NT2/D1 (cell line): ENCODE measurements at regions not wholly inside any gene's neighbourhood (a gene's known extent, or its start where the extent isn't known, plus 50 kb on each side); places are given as distances from the start of the nearest gene placed in this dataset.

Experiments
- DNase-seq: peaks from one replicate; pipeline ENCODE4 v3.0.0-alpha.2; 2011; ENCODE audit warnings: low read depth, low spot score
- H3K27me3 ChIP-seq: 2 replicates; pipeline ENCODE4 v1.6.0; 2011; ENCODE audit warnings: mild to moderate bottlenecking; ENCODE audit not compliant: insufficient read length, insufficient read depth
- H3K36me3 ChIP-seq: 2 replicates; pipeline ENCODE4 v1.6.1; 2011; ENCODE audit warnings: mild to moderate bottlenecking, low read length, mixed read lengths; ENCODE audit not compliant: insufficient read depth, insufficient read length
- H3K4me1 ChIP-seq: 2 replicates; pipeline ENCODE4 v1.5.1; 2011; ENCODE audit not compliant: insufficient read depth, insufficient read length
- H3K4me3 ChIP-seq: 2 replicates; pipeline ENCODE4 v1.5.1; 2011; ENCODE audit warnings: low read depth; ENCODE audit not compliant: insufficient read length
- H3K9ac ChIP-seq: 2 replicates; pipeline ENCODE4 v1.6.0; 2011; ENCODE audit warnings: low read depth; ENCODE audit not compliant: insufficient read length
- H3K9me3 ChIP-seq: 2 replicates; pipeline ENCODE4 v1.5.1; 2011; ENCODE audit warnings: mild to moderate bottlenecking, low read length; ENCODE audit not compliant: insufficient read depth
- SUZ12 ChIP-seq: IDR thresholded peaks from 2 replicates; pipeline ENCODE4 v1.6.1; 2011; ENCODE audit not compliant: insufficient read length, insufficient read depth; ENCODE audit errors: extremely low read depth
- YY1 ChIP-seq: IDR thresholded peaks from 2 replicates; pipeline ENCODE4 v1.6.1; 2011; ENCODE audit not compliant: insufficient read length, insufficient read depth
- ZNF274 ChIP-seq: IDR thresholded peaks from 2 replicates; pipeline ENCODE4 v1.6.1; 2011; ENCODE audit warnings: mild to moderate bottlenecking, low read depth, low read length

GRCh38 chr1:114298008-114298407, 144.3 kb upstream of the SYT6 start:
- H3K9me3 ChIP-seq, result peaks cover 9% of the 10 kb centered on the region; the same call in 1 of the 2 replicates
- TF ChIP-seq YY1 (no peak), ZNF274 (no peak), SUZ12 (no peak)
- no peaks in the 10 kb centered on the region for H3K27me3 ChIP-seq
- H3K4me1 ChIP-seq, result no peaks in the 10 kb centered on the region
- no peak overlapping the region for H3K9ac ChIP-seq
- H3K36me3 ChIP-seq, result no peaks in the 10 kb centered on the region
- no peak for DNase-seq
- H3K4me3 ChIP-seq, result no peak overlapping the region

DNA sequence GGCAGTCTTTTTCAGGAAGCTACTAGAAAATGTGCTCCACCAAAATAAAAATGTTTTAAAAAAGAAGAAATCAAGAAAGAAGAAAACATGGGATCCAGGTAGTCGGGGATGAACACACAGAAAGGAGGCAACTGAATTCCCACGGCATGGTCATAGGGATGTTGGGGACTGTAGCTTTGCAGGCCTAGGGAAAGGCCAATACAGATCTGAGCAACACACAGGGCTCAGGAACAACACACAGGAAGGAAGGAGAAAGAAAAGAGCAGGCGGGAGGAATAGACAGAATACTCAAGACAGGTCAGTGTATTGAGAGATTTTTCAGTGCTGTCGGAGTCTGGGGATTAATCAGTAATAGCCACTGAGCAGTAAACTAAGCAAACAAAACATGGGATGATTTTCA, 142.7 kb upstream of the SYT6 start:
- no peak for DNase-seq
- Histone ChIP-seq H3K9ac (no peak overlapping the region), H3K4me1 (no peaks in the 10 kb centered on the region), H3K27me3 (no peaks in the 10 kb centered on the region), H3K4me3 (no peak overlapping the region), H3K36me3 (no peaks in the 10 kb centered on the region), H3K9me3 (no peaks in the 10 kb centered on the region)
- no peak for TF ChIP-seq YY1
- no peak for TF ChIP-seq ZNF274
- no peak for TF ChIP-seq SUZ12

DNA sequence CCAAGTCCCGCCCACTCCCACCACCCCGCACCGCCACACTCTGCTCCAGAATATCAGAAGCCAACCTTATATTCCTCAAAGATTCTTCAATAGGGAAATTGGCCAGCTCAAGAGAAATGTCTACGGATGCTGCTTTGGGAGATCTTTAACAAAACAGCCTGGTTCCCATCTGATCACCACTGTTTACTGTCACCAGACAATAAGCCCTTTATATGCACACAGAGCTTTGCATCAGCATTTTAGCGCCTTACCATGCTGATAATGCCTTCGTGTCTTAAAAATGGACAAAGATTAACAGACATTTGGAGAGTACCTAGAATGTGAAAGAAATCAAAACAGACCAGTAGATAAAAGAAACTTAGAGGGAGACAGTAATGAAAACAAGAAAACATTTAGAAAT, 141.7 kb upstream of the SYT6 start:
- no peaks in the 10 kb centered on the region for H3K4me1 ChIP-seq
- no peaks in the 10 kb centered on the region for H3K27me3 ChIP-seq
- H3K36me3 ChIP-seq, result no peaks in the 10 kb centered on the region
- H3K9ac ChIP-seq, result no peak overlapping the region
- no peaks in the 10 kb centered on the region for H3K9me3 ChIP-seq
- TF ChIP-seq ZNF274, result no peak
- H3K4me3 ChIP-seq, result no peak overlapping the region
- no peak for DNase-seq

DNA sequence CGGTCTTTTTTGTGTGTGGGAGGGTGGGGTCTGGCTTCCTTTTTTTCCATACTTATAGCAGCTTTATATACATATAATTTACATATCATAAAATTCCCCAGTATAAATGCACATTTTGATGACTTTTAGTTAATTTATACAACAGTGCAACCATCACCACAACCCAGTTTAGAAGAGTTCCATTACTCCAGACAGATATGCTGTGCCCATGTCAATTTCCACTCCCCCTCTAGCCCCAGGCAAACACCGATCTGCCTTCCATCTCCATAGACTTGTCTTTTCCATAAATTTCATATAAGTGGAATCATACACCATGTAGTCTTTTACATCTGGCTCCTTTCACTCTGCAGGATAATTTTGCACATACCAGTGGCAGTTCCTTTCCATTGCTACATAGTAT, 139.2 kb upstream of the SYT6 start:
- no peak overlapping the region for H3K9ac ChIP-seq
- no peak overlapping the region for H3K4me3 ChIP-seq
- H3K36me3 ChIP-seq, result no peaks in the 10 kb centered on the region
- DNase-seq, result no peak
- no peaks in the 10 kb centered on the region for H3K9me3 ChIP-seq
- TF ChIP-seq SUZ12, result no peak
- TF ChIP-seq YY1, result no peak
- no peak for TF ChIP-seq ZNF274
- H3K27me3 ChIP-seq, result no peaks in the 10 kb centered on the region
- no peaks in the 10 kb centered on the region for H3K4me1 ChIP-seq

DNA sequence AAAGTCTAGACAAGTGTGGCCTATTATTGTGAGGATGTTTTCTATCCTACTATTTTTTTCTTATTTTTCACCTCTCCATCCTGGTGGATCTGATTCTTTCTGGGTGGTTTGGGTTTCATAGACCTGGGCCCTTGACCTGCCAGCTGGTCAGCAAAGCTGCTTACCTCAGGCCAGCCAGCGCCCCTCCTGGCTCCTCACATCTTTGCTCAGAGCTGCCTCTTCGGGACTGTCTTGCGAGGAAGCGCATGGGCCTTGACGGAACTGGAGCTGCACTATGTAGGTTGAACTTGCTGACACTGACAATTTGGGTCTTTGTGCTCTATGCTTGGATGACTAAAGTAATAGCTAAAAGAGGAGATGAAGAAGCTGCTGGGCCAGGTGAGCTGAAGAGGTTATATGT, 138.5 kb upstream of the SYT6 start:
- H3K4me1 ChIP-seq, result no peaks in the 10 kb centered on the region
- no peak overlapping the region for H3K9ac ChIP-seq
- DNase-seq, result no peak
- TF ChIP-seq YY1 (no peak), SUZ12 (no peak), ZNF274 (no peak)
- no peaks in the 10 kb centered on the region for H3K36me3 ChIP-seq
- H3K9me3 ChIP-seq, result no peaks in the 10 kb centered on the region
- no peak overlapping the region for H3K4me3 ChIP-seq
- no peaks in the 10 kb centered on the region for H3K27me3 ChIP-seq

DNA sequence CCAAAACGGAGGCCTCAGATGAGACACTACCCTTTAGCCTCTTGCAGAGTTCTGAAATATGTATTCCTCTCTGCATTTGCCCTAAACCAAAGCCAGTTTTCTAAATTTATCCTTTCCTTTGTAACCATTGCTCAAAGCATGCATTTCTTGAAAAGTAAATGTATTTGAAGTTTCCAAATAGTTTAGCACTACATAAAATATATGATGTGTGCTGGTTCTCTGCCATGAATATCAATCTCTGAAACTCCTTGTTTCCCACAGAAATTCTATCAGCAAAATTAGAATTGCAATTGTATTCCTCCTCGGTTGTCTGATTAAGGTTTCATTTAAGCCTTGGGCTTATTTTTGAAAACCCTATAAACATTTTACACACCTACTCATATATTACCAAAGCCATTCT, 137.1 kb upstream of the SYT6 start:
- Histone ChIP-seq H3K27me3 (no peaks in the 10 kb centered on the region), H3K4me3 (no peak overlapping the region), H3K9ac (no peak overlapping the region), H3K9me3 (no peaks in the 10 kb centered on the region), H3K36me3 (no peaks in the 10 kb centered on the region), H3K4me1 (peaks cover 2% of the 10 kb centered on the region)
- DNase-seq, result no peak
- no peak for TF ChIP-seq ZNF274

DNA sequence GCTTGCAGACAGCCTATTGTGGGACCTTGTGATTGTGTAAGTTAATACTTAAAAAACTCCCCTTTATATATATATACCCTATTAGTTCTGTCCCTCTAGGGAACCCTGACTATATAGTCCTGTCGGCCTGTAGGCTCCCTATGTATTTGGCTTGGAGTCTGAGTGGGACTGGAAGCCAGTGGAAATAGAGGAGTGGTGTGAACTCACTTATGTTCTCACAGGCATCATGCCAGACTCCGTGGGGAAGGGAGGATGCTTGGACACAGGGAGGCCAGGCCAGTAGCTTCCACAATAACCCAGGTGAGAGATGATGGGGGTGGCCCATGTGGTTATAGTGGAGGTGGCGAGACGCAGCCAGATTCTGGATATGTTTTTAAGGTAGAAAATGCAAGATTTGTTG, 136.7 kb upstream of the SYT6 start:
- no peaks in the 10 kb centered on the region for H3K27me3 ChIP-seq
- TF ChIP-seq SUZ12 (no peak), YY1 (no peak), ZNF274 (no peak)
- no peak overlapping the region for H3K9ac ChIP-seq
- H3K4me3 ChIP-seq, result no peak overlapping the region
- DNase-seq, result no peak
- H3K9me3 ChIP-seq, result no peaks in the 10 kb centered on the region
- no peaks in the 10 kb centered on the region for H3K36me3 ChIP-seq
- peaks cover 2% of the 10 kb centered on the region for H3K4me1 ChIP-seq

DNA sequence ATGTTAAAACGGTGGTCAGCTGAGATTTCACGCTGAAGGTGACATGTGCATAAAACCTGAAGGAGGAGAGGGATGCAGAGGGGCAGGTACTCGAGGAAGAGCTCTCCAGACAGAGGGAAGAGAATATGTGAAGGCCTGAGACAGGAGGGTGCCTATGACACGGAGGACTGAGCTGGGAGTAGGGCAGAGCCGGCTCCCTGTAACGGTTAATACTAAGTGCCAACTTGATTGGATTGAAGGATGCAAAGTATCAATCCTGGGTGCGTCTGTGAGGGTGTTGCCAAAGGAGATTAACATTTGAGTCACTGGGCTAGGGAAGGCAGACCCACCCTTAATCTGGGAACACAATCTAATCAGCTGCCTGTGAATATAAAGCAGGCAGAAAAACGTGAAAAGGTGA, 136.2 kb upstream of the SYT6 start:
- no peak overlapping the region for H3K4me3 ChIP-seq
- no peak for DNase-seq
- no peaks in the 10 kb centered on the region for H3K36me3 ChIP-seq
- H3K9ac ChIP-seq, result no peak overlapping the region
- no peak for TF ChIP-seq YY1
- TF ChIP-seq ZNF274, result no peak
- no peak for TF ChIP-seq SUZ12
- no peaks in the 10 kb centered on the region for H3K9me3 ChIP-seq
- H3K4me1 ChIP-seq, result peaks cover 2% of the 10 kb centered on the region
- no peaks in the 10 kb centered on the region for H3K27me3 ChIP-seq
